Trophoblast cell (in vitro differentiated cells and primary cell): ENCODE measurements at regions not wholly inside any gene's neighbourhood (a gene's known extent, or its start where the extent isn't known, plus 50 kb on each side); places are given as distances from the start of the nearest gene placed in this dataset.

Source experiments
- DNase-seq, 2 donors: peaks; one replicate each; pipeline ENCODE4 v3.0.0-alpha.2; 2016
- H2AFZ ChIP-seq: 2 replicates; pipeline ENCODE4 v1.6.1; 2013; ENCODE audit warnings: low read length, moderate library complexity, mild to moderate bottlenecking; ENCODE audit not compliant: insufficient read depth, poor library complexity
- H2AK5ac ChIP-seq: 2 replicates; pipeline ENCODE4 v1.6.1; 2013; ENCODE audit warnings: mild to moderate bottlenecking, low read length
- H2BK120ac ChIP-seq: 2 replicates; pipeline ENCODE4 v1.6.1; 2013; ENCODE audit warnings: low read length, mild to moderate bottlenecking, moderate library complexity; ENCODE audit not compliant: insufficient read depth, poor library complexity
- H2BK12ac ChIP-seq: 2 replicates; pipeline ENCODE4 v1.6.1; 2013; ENCODE audit warnings: mild to moderate bottlenecking, low read length, moderate library complexity
- H2BK5ac ChIP-seq: 2 replicates; pipeline ENCODE4 v1.6.1; 2013; ENCODE audit warnings: low read length, low read depth, moderate library complexity, mild to moderate bottlenecking; ENCODE audit not compliant: poor library complexity
- H3K14ac ChIP-seq: 2 replicates; pipeline ENCODE4 v1.6.1; 2013; ENCODE audit warnings: mild to moderate bottlenecking, low read length
- H3K18ac ChIP-seq: 2 replicates; pipeline ENCODE4 v1.6.1; 2013; ENCODE audit warnings: mild to moderate bottlenecking, low read length
- H3K23ac ChIP-seq: 2 replicates; pipeline ENCODE4 v1.6.1; 2013; ENCODE audit warnings: low read length
- H3K27ac ChIP-seq: 2 replicates; pipeline ENCODE4 v1.5.1; 2013; ENCODE audit warnings: low read depth, mild to moderate bottlenecking, inconsistent platforms, low read length, moderate library complexity
- H3K27me3 ChIP-seq: 2 replicates; pipeline ENCODE4 v1.6.1; 2013; ENCODE audit warnings: inconsistent platforms, mild to moderate bottlenecking, low read length, moderate library complexity; ENCODE audit not compliant: insufficient read depth
- H3K36me3 ChIP-seq, 2 experiments: 1 replicate in 1 of 2; 2 replicates in 1 of 2; pipeline ENCODE4 v1.6.1; 2013; ENCODE audit warnings: low read length in 2 of 2, mild to moderate bottlenecking in 2 of 2, moderate library complexity in 1 of 2; ENCODE audit not compliant: insufficient read depth in 2 of 2, control insufficient read depth in 1 of 2
- H3K4ac ChIP-seq: 2 replicates; pipeline ENCODE4 v1.6.1; 2013; ENCODE audit warnings: low read depth, mild to moderate bottlenecking, low read length, moderate library complexity
- H3K4me1 ChIP-seq, 2 experiments: 1 replicate in 1 of 2; 2 replicates in 1 of 2; pipeline ENCODE4 v1.6.1; 2013; ENCODE audit warnings: low read length in 2 of 2, mild to moderate bottlenecking in 2 of 2, moderate library complexity in 1 of 2; ENCODE audit not compliant: insufficient read depth in 2 of 2, control insufficient read depth in 1 of 2
- H3K4me2 ChIP-seq: 2 replicates; pipeline ENCODE4 v1.6.1; 2013; ENCODE audit warnings: inconsistent platforms, mild to moderate bottlenecking, low read length, moderate library complexity
- H3K4me3 ChIP-seq: 2 replicates; pipeline ENCODE4 v1.5.1; 2013; ENCODE audit warnings: mild to moderate bottlenecking, low read depth, low read length, inconsistent platforms
- H3K79me1 ChIP-seq: one replicate; pipeline ENCODE4 v1.6.1; 2013; ENCODE audit warnings: low read length
- H3K79me2 ChIP-seq: 2 replicates; pipeline ENCODE4 v1.6.1; 2013; ENCODE audit warnings: low read length, mild to moderate bottlenecking; ENCODE audit not compliant: control insufficient read depth, insufficient read depth, poor library complexity
- H3K9ac ChIP-seq: 2 replicates; pipeline ENCODE4 v1.6.1; 2013; ENCODE audit warnings: mild to moderate bottlenecking, low read length
- H3K9me3 ChIP-seq: 2 replicates; pipeline ENCODE4 v1.6.1; 2013; ENCODE audit warnings: low read depth, mild to moderate bottlenecking, control low read depth, inconsistent platforms, low read length; ENCODE audit not compliant: insufficient read depth
- H4K12ac ChIP-seq: 2 replicates; pipeline ENCODE4 v1.6.1; 2013; ENCODE audit warnings: low read depth, mild to moderate bottlenecking, low read length, moderate library complexity
- H4K8ac ChIP-seq: 2 replicates; pipeline ENCODE4 v1.6.1; 2013; ENCODE audit warnings: low read depth, mild to moderate bottlenecking, low read length, moderate library complexity
- H4K91ac ChIP-seq: one replicate; pipeline ENCODE4 v1.6.1; 2013; ENCODE audit warnings: low read depth, mild to moderate bottlenecking, low read length, moderate library complexity
- WGBS: extraction: QIAGEN DNeasy Blood & Tissue Kit; methylation state at CpG from one replicate; pipeline ENCODE4 v1.1.7; 2013; ENCODE audit warnings: missing lambda C conversion rate; ENCODE audit not compliant: insufficient read length, insufficient coverage; ENCODE audit errors: extremely low coverage; 5-methylcytosine and 5-hydroxymethylcytosine counted together

GRCh38 chr6:77011929-77012545 is 451.3 kb downstream of the HTR1B start:
- Histone ChIP-seq H3K36me3 (no peaks in the 10 kb centered on the region), H3K79me2 (no peaks in the 10 kb centered on the region), H3K27me3 (no peaks in the 10 kb centered on the region), H4K8ac (no peak overlapping the region), H2AK5ac (no peak overlapping the region), H2AFZ (no peak overlapping the region), H3K9ac (no peak overlapping the region), H3K23ac (no peak overlapping the region), H3K4me3 (no peak overlapping the region), H2BK120ac (no peak overlapping the region), H3K27ac (no peak overlapping the region), H3K18ac (no peak overlapping the region), H2BK5ac (no peak overlapping the region), H3K4me1 (no peaks in the 10 kb centered on the region), H4K12ac (no peak overlapping the region), H3K79me1 (no peaks in the 10 kb centered on the region), H3K4ac (no peak overlapping the region), H3K9me3 (peaks cover 13% of the 10 kb centered on the region), H2BK12ac (no peak overlapping the region), H4K91ac (no peak overlapping the region), H3K14ac (no peak overlapping the region), H3K4me2 (no peak overlapping the region)
- no peak for DNase-seq
- WGBS: no CpG with 5 or more reads among the region's 10 CpGs

GRCh38 chr6:77010931-77011542 is 452.3 kb downstream of the HTR1B start:
- Histone ChIP-seq H3K9ac (peak overlapping the region; percentile 61), H3K4me2 (no peak overlapping the region), H4K8ac (no peak overlapping the region), H3K36me3 (no peaks in the 10 kb centered on the region), H3K4me3 (no peak overlapping the region), H2BK120ac (no peak overlapping the region), H3K9me3 (peaks cover 13% of the 10 kb centered on the region), H2BK12ac (no peak overlapping the region), H3K4ac (no peak overlapping the region), H3K14ac (no peak overlapping the region), H3K79me1 (no peaks in the 10 kb centered on the region), H3K18ac (no peak overlapping the region), H3K79me2 (no peaks in the 10 kb centered on the region), H4K91ac (no peak overlapping the region), H2AK5ac (no peak overlapping the region), H2AFZ (no peak overlapping the region), H4K12ac (no peak overlapping the region), H3K27me3 (no peaks in the 10 kb centered on the region), H2BK5ac (no peak overlapping the region), H3K4me1 (no peaks in the 10 kb centered on the region), H3K27ac (no peak overlapping the region), H3K23ac (no peak overlapping the region)
- no peak for DNase-seq
- no CpG with 5 or more reads among the region's 17 CpGs for WGBS

- WGBS: no CpG with 5 or more reads among the region's 9 CpGs
- H3K4me1 ChIP-seq: no peaks in the 10 kb centered on the region
- H2AFZ ChIP-seq: no peak overlapping the region
- no peak overlapping the region for H3K4me3 ChIP-seq
- no peak overlapping the region for H3K4me2 ChIP-seq
- H3K27me3 ChIP-seq: no peaks in the 10 kb centered on the region
- H2BK120ac ChIP-seq: no peak overlapping the region
- H3K36me3 ChIP-seq: peaks cover 0 to 1% of the 10 kb centered on the region in 2 experiments
- no peak for DNase-seq
- no peaks in the 10 kb centered on the region for H3K79me1 ChIP-seq
- no peak overlapping the region for H4K8ac ChIP-seq
- H2BK5ac ChIP-seq: no peak overlapping the region
- no peak overlapping the region for H3K9ac ChIP-seq
- no peak overlapping the region for H2AK5ac ChIP-seq
- no peak overlapping the region for H4K91ac ChIP-seq
- H3K9me3 ChIP-seq: peaks cover 5% of the 10 kb centered on the region
- no peak overlapping the region for H3K18ac ChIP-seq
- no peaks in the 10 kb centered on the region for H3K79me2 ChIP-seq
- H2BK12ac ChIP-seq: no peak overlapping the region
- H3K4ac ChIP-seq: no peak overlapping the region
- H4K12ac ChIP-seq: no peak overlapping the region
- H3K27ac ChIP-seq: no peak overlapping the region
- no peak overlapping the region for H3K23ac ChIP-seq
- H3K14ac ChIP-seq: no peak overlapping the region
These were observed 470.7 kb downstream of the HTR1B start for GRCh38 chr6:76992553-76992952.

- Histone ChIP-seq H3K27ac (no peak overlapping the region), H3K9me3 (peaks cover 3% of the 10 kb centered on the region), H4K91ac (no peak overlapping the region), H4K12ac (no peak overlapping the region), H4K8ac (no peak overlapping the region), H2BK12ac (no peak overlapping the region), H3K27me3 (no peaks in the 10 kb centered on the region), H3K23ac (no peak overlapping the region), H2AFZ (no peak overlapping the region), H3K14ac (no peak overlapping the region), H2BK120ac (no peak overlapping the region), H3K79me1 (no peaks in the 10 kb centered on the region), H3K4ac (no peak overlapping the region), H3K36me3 (no peaks in the 10 kb centered on the region), H3K4me2 (no peak overlapping the region), H3K79me2 (no peaks in the 10 kb centered on the region), H2AK5ac (no peak overlapping the region), H3K18ac (no peak overlapping the region), H3K9ac (no peak overlapping the region), H3K4me1 (no peaks in the 10 kb centered on the region), H2BK5ac (no peak overlapping the region), H3K4me3 (no peak overlapping the region)
- DNase-seq: no peak
These were observed 478.7 kb downstream of the HTR1B start for GRCh38 chr6:76984572-76984971.
